ENCODE measurements at regions not wholly inside any gene's neighbourhood (a gene's known extent, or its start where the extent isn't known, plus 50 kb on each side); places are given as distances from the start of the nearest gene placed in this dataset.

- Histone ChIP-seq H3K9me3 (ENCODE audit: control insufficient read depth in 5 of 5, low read length in 5 of 5) (peaks cover 0 to 5% (median 0%) of the 10 kb centered on the region in 5 donors), H3K9ac (ENCODE audit: low read length in 5 of 5) (no peak overlapping the region), H3K4me1 (ENCODE audit: control insufficient read depth in 5 of 5, insufficient read depth in 5 of 5, low read length in 5 of 5) (no peaks in the 10 kb centered on the region), H3K27me3 (ENCODE audit: control insufficient read depth in 5 of 5, insufficient read depth in 4 of 5, low read length in 5 of 5) (no peaks in the 10 kb centered on the region), H3K4me3 (ENCODE audit: low read depth in 1 of 5, low read length in 5 of 5) (no peak overlapping the region), H3K27ac (ENCODE audit: low read depth, low read length) (no peak overlapping the region), H3K36me3 (ENCODE audit: control insufficient read depth in 5 of 5, insufficient read depth in 5 of 5, low read length in 5 of 5) (no peaks in the 10 kb centered on the region)
Measured at GRCh38 chr13:99798756-99799155, 172.8 kb downstream of the ZIC5 start.

DNA sequence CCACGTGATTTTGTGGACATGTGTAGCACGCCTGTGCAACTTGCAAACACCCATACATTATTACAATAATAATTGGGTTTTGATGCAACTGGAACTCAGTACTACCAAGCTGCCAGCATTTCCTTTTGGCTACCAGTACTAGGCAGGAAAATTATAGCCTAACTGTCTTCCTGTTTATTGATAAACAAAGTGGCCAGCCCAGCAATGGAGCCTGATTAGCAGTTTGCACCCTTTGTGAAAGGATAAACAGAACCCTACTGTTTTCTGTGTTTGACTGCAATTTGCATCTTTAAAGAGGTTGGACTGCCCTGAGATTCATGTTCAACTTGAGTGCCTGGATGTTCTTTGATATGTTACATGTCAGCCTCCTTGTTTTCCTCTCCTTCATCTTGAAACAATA lies 173.9 kb downstream of the ZIC5 start:
- Histone ChIP-seq H3K4me1 (ENCODE audit: control insufficient read depth in 5 of 5, insufficient read depth in 5 of 5, low read length in 5 of 5) (no peaks in the 10 kb centered on the region), H3K4me3 (ENCODE audit: low read depth in 1 of 5, low read length in 5 of 5) (no peak overlapping the region), H3K9ac (ENCODE audit: low read length in 5 of 5) (no peak overlapping the region), H3K27ac (ENCODE audit: low read depth, low read length) (no peak overlapping the region), H3K27me3 (ENCODE audit: control insufficient read depth in 5 of 5, insufficient read depth in 4 of 5, low read length in 5 of 5) (no peaks in the 10 kb centered on the region), H3K36me3 (ENCODE audit: control insufficient read depth in 5 of 5, insufficient read depth in 5 of 5, low read length in 5 of 5) (no peaks in the 10 kb centered on the region), H3K9me3 (ENCODE audit: control insufficient read depth in 5 of 5, low read length in 5 of 5) (peaks cover 0 to 5% (median 0%) of the 10 kb centered on the region in 5 donors)

- no peaks in the 10 kb centered on the region for H3K27me3 ChIP-seq (ENCODE audit: control insufficient read depth in 5 of 5, insufficient read depth in 4 of 5, low read length in 5 of 5)
- H3K4me3 ChIP-seq (ENCODE audit: low read depth in 1 of 5, low read length in 5 of 5): no peak overlapping the region
- H3K9me3 ChIP-seq (ENCODE audit: control insufficient read depth in 5 of 5, low read length in 5 of 5): peaks cover 0 to 5% (median 0%) of the 10 kb centered on the region in 5 donors
- no peak overlapping the region for H3K27ac ChIP-seq (ENCODE audit: low read depth, low read length)
- H3K36me3 ChIP-seq (ENCODE audit: control insufficient read depth in 5 of 5, insufficient read depth in 5 of 5, low read length in 5 of 5): no peaks in the 10 kb centered on the region
- no peak overlapping the region for H3K9ac ChIP-seq (ENCODE audit: low read length in 5 of 5)
- no peaks in the 10 kb centered on the region for H3K4me1 ChIP-seq (ENCODE audit: control insufficient read depth in 5 of 5, insufficient read depth in 5 of 5, low read length in 5 of 5)
Measured at GRCh38 chr13:99796175-99796819, 175.3 kb downstream of the ZIC5 start.

DNA sequence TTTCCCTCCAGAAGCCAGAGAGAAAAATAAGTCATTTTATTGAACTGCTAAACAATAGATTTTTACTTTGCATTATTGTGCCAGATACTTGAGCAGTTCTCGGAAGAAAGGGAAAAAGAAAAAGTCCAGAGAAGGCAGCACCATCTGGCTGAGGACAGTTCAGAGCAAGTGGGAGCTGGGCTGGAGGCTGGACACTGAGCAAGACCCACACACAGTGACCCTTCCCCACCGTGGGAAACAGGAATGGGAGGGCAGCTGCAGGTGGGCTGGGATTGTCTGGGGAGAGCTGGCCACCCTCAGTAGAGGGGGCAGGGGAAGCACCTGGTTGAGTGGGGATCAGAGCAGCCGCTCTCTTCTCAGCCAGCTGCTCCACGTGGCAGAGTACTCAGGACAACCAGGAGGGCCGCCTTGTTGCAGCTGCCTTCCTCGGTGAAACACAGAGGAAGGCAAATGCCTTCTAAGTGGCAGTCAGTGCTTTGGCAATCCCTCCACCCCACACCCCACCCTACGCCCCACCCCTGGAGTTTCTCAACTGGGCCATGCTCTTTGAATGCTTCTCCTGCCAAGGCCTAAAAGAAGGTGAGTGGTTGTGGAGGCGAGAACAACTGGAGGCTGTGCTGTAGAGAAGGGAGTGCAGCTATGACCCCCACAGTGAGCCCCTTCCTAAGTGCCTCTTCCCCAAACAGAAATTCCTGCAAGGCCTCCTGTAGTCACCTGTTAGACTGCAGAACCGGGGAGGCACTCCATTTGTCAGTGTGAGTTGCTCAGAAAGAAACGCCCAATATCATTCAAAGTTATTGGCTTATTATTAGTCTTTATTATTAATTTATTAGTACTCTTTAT lies 179.3 kb downstream of the ZIC5 start:
- no peak overlapping the region for H3K9ac ChIP-seq (ENCODE audit: low read length in 5 of 5)
- H3K27ac ChIP-seq (ENCODE audit: low read depth, low read length): no peak overlapping the region
- no peaks in the 10 kb centered on the region for H3K4me1 ChIP-seq (ENCODE audit: control insufficient read depth in 5 of 5, insufficient read depth in 5 of 5, low read length in 5 of 5)
- no peaks in the 10 kb centered on the region for H3K27me3 ChIP-seq (ENCODE audit: control insufficient read depth in 5 of 5, insufficient read depth in 4 of 5, low read length in 5 of 5)
- no peaks in the 10 kb centered on the region for H3K9me3 ChIP-seq (ENCODE audit: control insufficient read depth in 5 of 5, low read length in 5 of 5)
- H3K36me3 ChIP-seq (ENCODE audit: control insufficient read depth in 5 of 5, insufficient read depth in 5 of 5, low read length in 5 of 5): no peaks in the 10 kb centered on the region
- H3K4me3 ChIP-seq (ENCODE audit: low read depth in 1 of 5, low read length in 5 of 5): no peak overlapping the region

DNA sequence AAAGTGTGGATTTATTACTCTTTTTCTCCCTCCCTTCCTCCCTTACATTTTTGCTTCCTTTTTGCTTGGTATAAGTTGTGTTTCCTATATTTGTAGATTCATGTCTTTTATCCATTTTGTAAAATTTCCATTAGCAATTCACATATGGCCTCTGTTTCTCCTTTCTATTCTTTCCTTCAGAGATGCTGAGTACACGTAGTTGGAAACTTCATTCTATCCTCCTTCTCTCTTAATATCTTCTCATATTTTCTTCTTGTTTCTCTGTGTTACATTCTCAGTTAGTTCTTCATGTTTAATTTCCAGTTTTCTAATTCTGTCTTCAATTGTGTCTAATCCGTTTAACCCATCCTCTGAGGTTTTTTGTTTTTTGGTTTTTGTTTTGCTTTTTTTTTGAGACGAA lies 188.9 kb downstream of the ZIC5 start:
- no peak overlapping the region for H3K4me3 ChIP-seq (ENCODE audit: low read depth in 1 of 5, low read length in 5 of 5)
- H3K4me1 ChIP-seq (ENCODE audit: control insufficient read depth in 5 of 5, insufficient read depth in 5 of 5, low read length in 5 of 5): no peaks in the 10 kb centered on the region
- no peak overlapping the region for H3K27ac ChIP-seq (ENCODE audit: low read depth, low read length)
- peaks cover 4 to 19% (median 10%) of the 10 kb centered on the region in 5 donors for H3K9me3 ChIP-seq (ENCODE audit: control insufficient read depth in 5 of 5, low read length in 5 of 5)
- H3K9ac ChIP-seq (ENCODE audit: low read length in 5 of 5): no peak overlapping the region
- H3K27me3 ChIP-seq (ENCODE audit: control insufficient read depth in 5 of 5, insufficient read depth in 4 of 5, low read length in 5 of 5): no peaks in the 10 kb centered on the region
- peaks cover 0 to 3% (median 0%) of the 10 kb centered on the region in 5 donors for H3K36me3 ChIP-seq (ENCODE audit: control insufficient read depth in 5 of 5, insufficient read depth in 5 of 5, low read length in 5 of 5)

GRCh38 chr13:99778500-99778899 lies 193.1 kb downstream of the ZIC5 start:
- Histone ChIP-seq H3K4me1 (ENCODE audit: control insufficient read depth in 5 of 5, insufficient read depth in 5 of 5, low read length in 5 of 5) (no peaks in the 10 kb centered on the region), H3K27ac (ENCODE audit: low read depth, low read length) (no peak overlapping the region), H3K4me3 (ENCODE audit: low read depth in 1 of 5, low read length in 5 of 5) (no peak overlapping the region), H3K9me3 (ENCODE audit: control insufficient read depth in 5 of 5, low read length in 5 of 5) (peaks cover 4 to 13% (median 8%) of the 10 kb centered on the region in 5 donors), H3K36me3 (ENCODE audit: control insufficient read depth in 5 of 5, insufficient read depth in 5 of 5, low read length in 5 of 5) (no peaks in the 10 kb centered on the region), H3K27me3 (ENCODE audit: control insufficient read depth in 5 of 5, insufficient read depth in 4 of 5, low read length in 5 of 5) (no peaks in the 10 kb centered on the region), H3K9ac (ENCODE audit: low read length in 5 of 5) (no peak overlapping the region)

DNA sequence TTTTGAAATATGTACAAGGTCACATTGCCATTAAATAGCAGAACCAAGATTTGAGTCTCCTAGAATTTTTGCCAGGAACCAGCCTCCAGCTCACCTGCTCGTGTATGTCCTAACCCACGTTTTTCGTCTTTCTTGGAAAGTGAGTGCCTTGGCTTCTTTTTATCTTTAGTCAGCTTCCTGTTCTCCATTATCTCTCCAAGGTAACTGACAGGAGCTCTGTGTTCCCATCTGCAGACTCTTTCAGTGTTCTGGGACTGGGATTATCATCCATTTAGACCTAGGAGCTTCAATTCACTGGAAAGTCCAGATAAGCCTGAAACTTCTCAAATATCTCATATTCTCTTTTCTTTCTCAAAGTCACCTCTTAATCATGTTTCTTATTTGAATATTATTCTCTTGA lies 193.7 kb downstream of the ZIC5 start:
- no peak overlapping the region for H3K4me3 ChIP-seq (ENCODE audit: low read depth in 1 of 5, low read length in 5 of 5)
- H3K4me1 ChIP-seq (ENCODE audit: control insufficient read depth in 5 of 5, insufficient read depth in 5 of 5, low read length in 5 of 5): no peaks in the 10 kb centered on the region
- no peak overlapping the region for H3K9ac ChIP-seq (ENCODE audit: low read length in 5 of 5)
- H3K27ac ChIP-seq (ENCODE audit: low read depth, low read length): no peak overlapping the region
- peaks cover 0 to 4% (median 0%) of the 10 kb centered on the region in 5 donors for H3K36me3 ChIP-seq (ENCODE audit: control insufficient read depth in 5 of 5, insufficient read depth in 5 of 5, low read length in 5 of 5)
- no peaks in the 10 kb centered on the region for H3K27me3 ChIP-seq (ENCODE audit: control insufficient read depth in 5 of 5, insufficient read depth in 4 of 5, low read length in 5 of 5)
- H3K9me3 ChIP-seq (ENCODE audit: control insufficient read depth in 5 of 5, low read length in 5 of 5): peaks cover 4 to 10% (median 6%) of the 10 kb centered on the region in 5 donors

DNA sequence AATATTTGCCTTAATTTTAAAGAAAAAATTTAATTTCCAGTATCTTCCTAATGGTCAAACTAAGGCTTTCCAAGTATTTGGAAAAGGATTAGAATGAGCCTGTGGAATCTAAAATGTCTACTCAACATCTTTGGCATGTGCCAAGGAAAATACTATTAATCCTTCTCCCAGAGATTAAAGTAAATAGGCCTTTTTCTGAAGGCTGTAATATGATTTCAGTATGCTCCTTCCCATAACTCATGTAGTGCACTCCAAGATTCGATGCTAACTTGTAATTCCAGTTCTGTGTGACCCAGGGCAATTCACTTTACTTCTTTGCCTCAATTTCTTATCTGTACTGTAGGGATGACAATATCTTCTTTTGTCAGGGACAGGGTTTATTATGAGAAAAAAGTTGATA lies 196.9 kb downstream of the ZIC5 start:
- Histone ChIP-seq H3K36me3 (ENCODE audit: control insufficient read depth in 5 of 5, insufficient read depth in 5 of 5, low read length in 5 of 5) (peaks cover 0 to 4% (median 0%) of the 10 kb centered on the region in 5 donors), H3K4me1 (ENCODE audit: control insufficient read depth in 5 of 5, insufficient read depth in 5 of 5, low read length in 5 of 5) (no peaks in the 10 kb centered on the region), H3K9ac (ENCODE audit: low read length in 5 of 5) (no peak overlapping the region), H3K4me3 (ENCODE audit: low read depth in 1 of 5, low read length in 5 of 5) (no peak overlapping the region), H3K27me3 (ENCODE audit: control insufficient read depth in 5 of 5, insufficient read depth in 4 of 5, low read length in 5 of 5) (no peaks in the 10 kb centered on the region), H3K9me3 (ENCODE audit: control insufficient read depth in 5 of 5, low read length in 5 of 5) (no peaks in the 10 kb centered on the region), H3K27ac (ENCODE audit: low read depth, low read length) (no peak overlapping the region)

- H3K36me3 ChIP-seq (ENCODE audit: control insufficient read depth in 5 of 5, insufficient read depth in 5 of 5, low read length in 5 of 5): peaks cover 0 to 4% (median 0%) of the 10 kb centered on the region in 5 donors
- H3K4me1 ChIP-seq (ENCODE audit: control insufficient read depth in 5 of 5, insufficient read depth in 5 of 5, low read length in 5 of 5): no peaks in the 10 kb centered on the region
- no peak overlapping the region for H3K4me3 ChIP-seq (ENCODE audit: low read depth in 1 of 5, low read length in 5 of 5)
- H3K27ac ChIP-seq (ENCODE audit: low read depth, low read length): no peak overlapping the region
- H3K27me3 ChIP-seq (ENCODE audit: control insufficient read depth in 5 of 5, insufficient read depth in 4 of 5, low read length in 5 of 5): no peaks in the 10 kb centered on the region
- H3K9ac ChIP-seq (ENCODE audit: low read length in 5 of 5): no peak overlapping the region
- H3K9me3 ChIP-seq (ENCODE audit: control insufficient read depth in 5 of 5, low read length in 5 of 5): peaks cover 3 to 25% (median 17%) of the 10 kb centered on the region in 5 donors
Measured at GRCh38 chr13:99768986-99769385, 202.6 kb downstream of the ZIC5 start.

GRCh38 chr13:99766641-99767045 lies 204.9 kb downstream of the ZIC5 start:
- no peak overlapping the region for H3K4me3 ChIP-seq (ENCODE audit: low read depth in 1 of 5, low read length in 5 of 5)
- H3K27ac ChIP-seq (ENCODE audit: low read depth, low read length): no peak overlapping the region
- H3K9me3 ChIP-seq (ENCODE audit: control insufficient read depth in 5 of 5, low read length in 5 of 5): peaks cover 3 to 31% (median 23%) of the 10 kb centered on the region in 5 donors
- no peaks in the 10 kb centered on the region for H3K27me3 ChIP-seq (ENCODE audit: control insufficient read depth in 5 of 5, insufficient read depth in 4 of 5, low read length in 5 of 5)
- no peak overlapping the region for H3K9ac ChIP-seq (ENCODE audit: low read length in 5 of 5)
- no peaks in the 10 kb centered on the region for H3K36me3 ChIP-seq (ENCODE audit: control insufficient read depth in 5 of 5, insufficient read depth in 5 of 5, low read length in 5 of 5)
- no peaks in the 10 kb centered on the region for H3K4me1 ChIP-seq (ENCODE audit: control insufficient read depth in 5 of 5, insufficient read depth in 5 of 5, low read length in 5 of 5)
